ENCODE measurements at regions not wholly inside any gene's neighbourhood (a gene's known extent, or its start where the extent isn't known, plus 50 kb on each side); places are given as distances from the start of the nearest gene placed in this dataset.

DNA sequence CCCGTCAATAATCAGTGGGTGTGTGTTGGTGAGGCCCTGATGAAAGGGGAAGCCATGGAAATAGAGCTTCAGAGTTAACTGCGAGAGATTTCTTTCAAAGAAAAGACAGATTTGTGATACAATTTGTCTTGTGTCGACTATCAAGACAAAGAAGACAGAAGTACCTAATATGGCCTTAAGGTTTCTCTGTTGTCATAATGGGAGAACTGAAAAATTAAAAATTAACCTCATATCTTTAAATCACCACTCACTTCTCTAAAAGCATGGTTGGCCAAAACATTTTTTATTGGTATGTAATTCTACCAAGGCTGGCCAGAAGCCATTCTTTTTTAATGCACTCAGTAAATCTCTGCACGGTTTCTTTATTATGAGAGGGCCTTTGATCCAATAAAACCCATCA is 282.9 kb upstream of the WWC1 start:
- no peak for DNase-seq

DNA sequence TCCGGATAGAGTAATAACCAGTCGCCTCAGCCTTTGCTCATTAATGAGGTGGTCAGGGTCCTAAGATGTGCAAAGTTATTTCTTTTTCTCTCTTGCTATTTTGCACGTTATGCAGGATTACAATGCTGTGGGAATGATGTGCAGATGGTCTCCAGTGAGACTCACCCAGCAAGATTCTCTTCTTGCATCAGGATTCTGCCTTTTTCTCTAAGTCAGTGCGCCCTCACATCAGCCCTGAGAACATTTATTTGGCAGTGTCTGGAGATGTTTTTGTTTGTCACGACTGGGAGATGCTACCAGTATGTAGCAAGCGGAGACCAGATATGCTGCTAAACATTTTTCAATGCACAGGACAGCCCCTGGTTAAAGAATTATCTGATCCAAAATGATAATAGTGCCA is 280.3 kb upstream of the WWC1 start:
- no peak for DNase-seq

DNA sequence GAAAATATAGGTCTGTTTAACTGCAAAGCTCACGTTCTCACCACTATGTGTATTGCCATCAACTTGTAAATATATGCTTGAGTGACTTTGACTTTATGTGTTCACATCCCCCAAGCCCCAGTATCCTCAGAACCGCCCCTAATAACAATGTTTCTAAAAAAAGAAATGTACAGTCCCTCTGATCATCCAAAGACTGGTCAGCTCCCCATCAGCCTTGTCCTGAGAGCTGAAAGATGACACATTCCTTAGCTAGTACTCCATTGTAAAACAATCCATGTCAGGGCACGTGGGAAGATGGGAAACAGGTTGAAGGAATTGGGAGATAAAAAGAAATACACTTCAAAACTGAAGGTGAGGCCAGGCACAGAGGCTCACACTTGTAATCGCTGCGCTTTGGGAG is 279.4 kb upstream of the WWC1 start:
- DNase-seq: no peak

DNA sequence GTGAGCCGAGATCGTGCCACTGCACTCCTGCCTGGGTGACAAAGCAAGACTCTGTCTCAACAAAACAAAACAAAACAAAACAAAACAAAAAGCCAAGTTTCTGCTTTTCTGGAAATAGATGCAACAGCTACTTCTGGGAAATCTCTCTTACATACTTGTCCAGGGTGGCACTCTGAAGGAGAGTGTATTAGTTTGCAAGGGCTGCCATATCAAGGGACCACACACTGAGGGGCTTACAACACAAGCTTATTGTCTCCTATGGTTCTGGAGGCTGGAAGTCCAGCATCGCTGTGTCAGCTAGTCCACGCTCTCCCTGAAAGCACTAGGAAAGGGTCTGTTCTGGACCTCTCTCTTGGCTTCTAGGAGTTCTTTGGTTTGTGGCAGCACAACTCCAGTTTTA is 277.9 kb upstream of the WWC1 start:
- no peak for DNase-seq

GRCh38 chr5:168014433-168015123 is 276.9 kb upstream of the WWC1 start:
- peak; percentile 3 for DNase-seq

DNA sequence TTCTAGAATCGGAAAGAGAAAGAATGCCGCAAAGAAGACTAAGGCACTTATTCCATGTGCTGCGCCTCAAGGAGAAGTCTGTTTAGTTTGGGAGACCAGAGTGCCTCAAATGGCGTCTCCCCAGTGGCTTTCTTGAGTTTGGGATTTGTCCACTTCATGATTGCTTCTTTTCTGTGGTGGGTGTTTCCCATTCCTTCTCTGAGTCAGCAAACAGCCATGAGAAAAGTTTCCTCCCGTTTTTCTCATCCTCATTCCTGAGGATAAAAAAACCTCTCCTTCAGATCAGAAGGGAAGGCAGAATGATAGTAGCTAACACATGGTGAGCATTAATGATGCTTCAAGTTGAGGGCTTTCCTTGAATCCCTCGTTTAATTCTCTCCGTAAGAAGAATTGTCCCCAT is 275.9 kb upstream of the WWC1 start:
- no peak for DNase-seq

DNA sequence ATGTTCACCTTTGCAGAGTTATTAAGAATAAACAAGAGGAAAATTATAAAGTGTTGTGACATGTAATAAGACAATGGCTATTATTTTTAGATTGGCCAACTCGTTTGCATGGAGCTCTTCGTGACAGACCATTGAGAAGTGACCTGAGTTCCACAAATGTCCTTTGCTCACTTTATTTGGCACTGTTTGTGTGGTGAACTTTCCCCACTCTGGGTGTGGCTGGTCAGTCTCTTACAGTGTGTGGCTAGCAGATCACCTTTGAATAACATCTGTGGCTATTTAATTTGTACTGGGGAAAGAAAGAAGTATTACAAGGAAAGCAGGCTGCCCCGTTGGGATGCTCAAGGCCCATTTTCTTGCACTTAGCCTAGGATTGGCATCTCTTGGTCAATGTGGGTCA is 274.1 kb upstream of the WWC1 start:
- DNase-seq: no peak

DNA sequence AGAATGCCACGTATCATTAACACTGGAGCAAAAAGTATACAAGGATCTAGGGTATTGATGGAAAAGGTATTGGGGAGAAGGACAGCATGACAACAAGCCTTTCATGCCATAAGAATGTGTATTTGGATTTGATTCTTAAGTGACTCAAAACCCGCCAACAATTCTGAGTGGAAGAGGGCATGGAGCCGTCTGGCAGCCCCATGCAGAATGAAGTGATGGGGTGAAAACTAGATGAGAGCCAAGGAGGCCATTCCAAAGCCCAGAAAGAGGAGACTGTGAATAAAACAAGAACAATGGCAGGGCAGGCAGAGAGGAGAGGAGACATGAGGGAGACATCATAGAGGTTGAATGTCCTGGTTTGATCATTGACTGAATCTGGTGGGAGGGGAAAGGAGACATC is 272.3 kb upstream of the WWC1 start:
- no peak for DNase-seq

- no peak for DNase-seq
Measured at GRCh38 chr5:168020542-168021294, 270.7 kb upstream of the WWC1 start.

GRCh38 chr5:168022446-168023169 is 268.8 kb upstream of the WWC1 start:
- no peak for DNase-seq

DNA sequence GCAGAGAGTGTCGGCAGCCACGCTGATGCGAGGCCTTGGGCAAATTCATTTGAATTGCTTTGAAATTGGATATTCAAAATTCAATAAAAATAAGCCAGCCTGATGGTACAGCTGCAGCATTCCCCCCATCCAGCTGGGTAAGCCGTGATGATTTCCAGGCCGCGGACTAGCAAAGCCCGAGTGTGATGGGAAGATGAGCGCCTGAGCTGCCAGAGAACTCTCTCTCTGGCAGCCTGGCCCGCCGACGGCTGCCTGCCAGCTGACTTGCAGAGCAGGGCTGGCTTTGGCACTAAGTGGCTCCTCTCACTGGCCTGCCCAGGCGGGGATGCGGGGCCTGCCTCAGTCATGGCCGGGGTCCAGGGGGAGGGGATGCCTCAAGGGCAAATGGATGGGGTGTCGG is 268.3 kb upstream of the WWC1 start:
- DNase-seq: peak; percentile 2

DNA sequence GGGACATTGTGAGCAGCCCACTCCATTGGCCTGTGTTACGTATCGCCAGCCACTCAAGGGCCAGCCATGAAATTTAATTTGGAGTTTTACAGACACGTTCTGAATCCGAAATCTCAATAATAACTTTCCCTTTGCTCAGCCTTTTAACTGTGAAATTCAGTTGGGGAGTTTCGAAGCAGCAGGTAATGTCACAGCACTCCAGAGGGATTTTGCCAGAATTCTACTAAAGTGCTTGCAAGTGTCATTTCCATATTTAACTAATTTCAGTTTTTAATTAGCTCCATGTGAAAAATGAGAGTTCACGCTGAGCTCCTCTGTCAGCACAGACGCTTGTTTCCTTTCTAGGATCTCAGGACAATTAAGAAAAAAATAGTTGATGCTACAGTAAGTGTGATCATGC is 267.1 kb upstream of the WWC1 start:
- no peak for DNase-seq

DNA sequence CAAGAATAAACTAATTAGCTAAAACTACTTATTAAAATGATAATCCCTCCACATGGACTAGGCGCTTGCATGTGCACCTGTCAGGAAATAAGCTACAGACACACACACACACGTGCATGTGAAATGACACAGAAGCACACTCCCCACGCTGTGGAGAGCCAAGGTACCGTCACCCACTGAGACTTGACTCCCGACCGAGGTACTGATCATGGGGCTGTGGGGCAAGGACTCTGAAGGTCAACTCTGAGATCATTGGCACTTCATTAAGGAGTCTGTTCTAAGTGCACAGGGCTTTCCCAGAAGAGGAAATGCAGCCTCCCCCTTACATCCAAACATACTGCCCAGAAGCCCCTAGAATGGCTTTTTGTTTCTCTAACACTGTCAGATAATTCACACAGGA is 264.4 kb upstream of the WWC1 start:
- no peak for DNase-seq

DNA sequence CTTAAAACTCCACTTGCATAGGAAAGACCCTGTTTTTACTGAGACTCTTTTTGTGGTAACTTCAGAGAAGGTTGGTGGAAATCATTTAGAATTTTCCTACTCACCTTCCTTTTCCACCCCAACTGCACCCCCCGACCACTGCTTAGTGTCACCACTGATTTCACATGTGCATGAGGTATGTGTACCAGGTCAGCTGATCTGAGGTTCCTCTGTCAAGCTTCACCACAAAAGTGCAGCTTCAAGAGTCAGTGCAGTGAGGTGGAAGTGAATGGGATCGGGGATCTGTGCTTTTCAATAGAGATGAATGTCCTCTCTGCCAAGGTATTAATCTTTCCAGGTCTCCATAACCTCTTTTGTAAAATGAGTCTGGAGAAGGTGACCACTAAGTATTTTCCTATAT is 260.5 kb upstream of the WWC1 start:
- DNase-seq: no peak

DNA sequence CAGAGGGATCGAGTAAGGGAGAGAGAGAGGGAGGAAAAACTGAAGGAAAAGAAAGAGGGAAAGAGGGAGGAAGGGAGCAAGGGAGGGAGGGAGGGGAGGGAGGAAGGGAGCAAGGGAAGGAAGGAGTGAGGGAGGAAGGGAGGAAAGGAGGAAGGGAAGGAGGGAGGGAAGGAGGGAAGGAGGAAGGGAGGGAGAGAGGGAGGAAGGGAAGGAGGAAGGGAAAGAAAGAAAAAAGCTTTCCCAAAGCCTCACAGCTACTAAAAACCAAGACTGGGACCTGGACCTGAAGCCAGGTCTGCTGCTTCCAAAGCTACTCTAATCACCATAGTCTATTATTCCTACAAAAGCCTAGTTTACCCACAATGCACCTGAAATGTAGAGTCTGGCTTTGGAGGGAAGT is 259.8 kb upstream of the WWC1 start:
- DNase-seq: no peak

- peak; percentile 5 for DNase-seq
Measured at GRCh38 chr5:168039039-168039438, 252.4 kb upstream of the WWC1 start.

GRCh38 chr5:168039566-168040248 is 251.7 kb upstream of the WWC1 start:
- DNase-seq: peak; percentile 9

DNA sequence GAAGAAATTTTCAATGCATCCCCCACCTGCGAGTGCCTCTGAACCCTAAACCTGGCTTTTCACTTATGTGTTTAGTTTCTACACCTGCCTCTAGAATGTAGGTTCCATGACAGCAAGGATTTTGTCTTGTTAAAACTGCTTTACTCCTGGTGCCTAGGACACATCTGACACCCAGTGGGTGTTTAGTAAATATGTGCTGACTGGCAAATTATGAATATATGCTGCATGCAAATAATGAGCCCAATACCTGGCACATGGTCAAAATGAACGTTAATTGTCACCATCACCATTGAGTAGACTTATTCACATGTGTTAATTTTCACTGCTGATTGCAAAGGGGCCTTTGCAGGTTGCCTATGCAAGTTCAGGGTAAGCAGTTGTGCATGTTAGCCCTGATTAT is 249.9 kb upstream of the WWC1 start:
- DNase-seq: no peak

DNA sequence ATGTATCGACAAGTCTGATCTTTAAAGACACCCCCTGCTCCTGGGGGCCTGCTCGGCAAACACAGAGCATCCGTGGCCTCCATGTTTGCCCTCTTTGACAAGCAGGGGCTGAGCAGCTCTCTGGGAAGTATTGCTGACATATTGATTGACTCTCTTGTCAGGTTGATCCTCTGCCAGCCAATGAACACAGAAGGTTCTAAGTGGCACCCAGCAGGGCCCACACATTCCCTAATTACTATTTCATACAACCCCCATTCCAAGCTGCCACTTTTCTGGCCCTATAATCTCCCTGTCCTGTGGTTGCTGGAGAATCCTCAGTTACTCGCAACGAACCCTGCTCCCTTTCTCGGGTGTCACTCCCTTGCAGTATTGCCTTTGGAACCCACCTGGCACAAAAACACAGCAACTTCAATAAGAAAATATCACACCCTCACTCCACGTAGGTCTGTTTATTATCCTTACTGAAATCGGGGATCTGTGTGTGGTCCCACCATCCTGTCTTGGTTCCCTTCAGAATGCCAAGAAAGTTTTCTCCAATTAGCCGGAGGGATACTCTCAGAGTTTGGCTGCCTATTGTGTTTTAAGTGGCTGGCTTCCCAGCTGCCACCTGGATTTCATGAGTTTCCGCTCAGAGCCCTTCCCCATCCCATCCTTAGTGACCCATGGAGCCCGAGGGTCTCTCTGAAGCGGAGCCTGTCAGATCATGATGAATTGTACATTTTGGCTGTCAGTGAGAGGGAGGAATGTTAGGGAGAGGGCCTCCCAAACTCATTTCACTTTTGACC is 249.0 kb upstream of the WWC1 start:
- DNase-seq: no peak

DNA sequence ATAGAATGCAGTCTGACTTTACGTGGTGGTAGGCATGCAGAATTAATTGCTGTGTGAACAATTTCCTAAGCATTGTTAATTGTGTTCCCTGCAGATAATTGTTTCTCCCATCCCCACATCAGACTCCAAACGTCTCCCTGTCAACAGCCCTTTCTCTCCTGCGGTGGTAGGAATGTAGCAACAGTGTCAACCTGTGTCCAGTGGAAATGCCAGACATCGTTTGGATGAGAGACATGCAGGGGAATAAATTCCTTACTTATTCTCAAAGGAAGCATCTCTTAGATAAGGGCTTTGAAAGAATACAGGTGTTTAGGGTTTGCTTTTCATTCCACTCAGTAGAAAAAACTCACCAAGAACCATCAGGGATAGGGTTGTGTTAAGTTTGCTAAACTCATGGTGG is 245.3 kb upstream of the WWC1 start:
- DNase-seq: no peak

GRCh38 chr5:168047043-168047668 is 244.3 kb upstream of the WWC1 start:
- DNase-seq: peak; percentile 24

DNA sequence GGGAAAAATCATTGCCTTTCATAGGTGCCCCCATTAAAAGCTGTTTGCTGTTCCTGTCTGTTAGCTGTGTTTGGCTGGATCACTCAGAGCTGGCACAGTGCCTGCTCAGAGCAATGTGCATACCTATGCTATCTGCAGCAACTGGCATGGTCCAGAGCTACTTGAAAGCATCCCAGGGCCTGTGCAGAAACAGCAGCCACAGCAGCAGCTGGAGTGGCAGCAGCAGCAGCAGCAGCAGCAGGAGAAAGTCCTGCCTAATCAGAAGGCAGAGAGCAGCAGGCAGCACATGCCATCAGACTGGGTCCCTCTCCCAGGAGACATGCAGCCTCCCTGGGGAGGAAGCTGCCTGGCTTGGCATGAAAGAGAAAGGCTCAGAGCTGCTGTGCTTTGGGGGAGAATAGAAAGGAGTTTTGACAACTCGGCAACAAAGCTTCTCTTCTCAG is 243.8 kb upstream of the WWC1 start:
- no peak for DNase-seq

Measured in NCI-H1092 treated with DMSO at 0.1 percent for 48 hours (cell line).